GM19023 (cell line): ENCODE measurements at regions not wholly inside any gene's neighbourhood (a gene's known extent, or its start where the extent isn't known, plus 50 kb on each side); places are given as distances from the start of the nearest gene placed in this dataset.
"Not testable (repeated sequence)": the region's sequence is repeated elsewhere in the genome, so short reads cannot be mapped to it uniquely, and the experiment has no call there.

ENCODE experiments used
- ATAC-seq: cut with Tn5 transposase; IDR thresholded peaks from one replicate; pipeline ENCODE4 v1.9.1; 2021; ENCODE audit warnings: mild to moderate bottlenecking, moderate library complexity; ENCODE audit not compliant: unreplicated experiment

DNA sequence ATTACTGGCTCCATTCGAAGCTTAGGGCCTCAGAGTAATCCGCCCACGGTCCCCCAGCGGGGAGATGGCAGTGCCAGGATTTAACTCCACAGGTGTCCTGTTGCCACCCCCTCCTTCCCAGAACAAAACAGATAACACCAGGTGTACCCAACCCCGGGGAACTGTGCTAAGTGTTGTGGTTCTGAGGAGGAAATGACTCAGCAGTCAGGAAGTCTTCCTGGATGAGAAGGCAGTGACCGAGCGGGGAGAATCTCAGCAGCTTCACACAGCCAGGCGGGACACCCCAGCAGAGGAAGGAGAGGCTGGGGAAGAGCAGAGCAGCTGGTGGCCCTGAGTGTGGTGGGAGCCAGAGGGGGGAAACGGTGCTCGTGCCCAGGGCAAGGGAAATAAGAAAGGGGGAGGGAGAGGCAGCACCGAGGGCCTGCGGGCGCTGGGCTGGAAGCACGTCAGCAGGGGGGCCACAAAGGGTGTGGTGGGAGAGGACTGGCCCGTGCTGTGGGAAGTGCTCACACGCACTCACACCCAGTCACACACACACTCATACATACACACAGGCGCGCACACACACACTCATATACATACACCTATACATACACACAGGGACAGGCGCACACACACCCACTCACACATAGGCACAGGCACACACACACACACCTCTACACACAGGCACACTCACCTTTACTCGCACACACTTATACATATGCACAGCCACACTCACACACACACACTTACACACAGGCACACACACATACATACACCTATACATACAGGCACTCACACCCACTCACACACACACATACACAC is 59.8 kb upstream of the CHST15 start:
- ATAC-seq, result peak; percentile 62

GRCh38 chr10:124152139-124153022 is 59.0 kb upstream of the CHST15 start:
- ATAC-seq, result peak; percentile 6

DNA sequence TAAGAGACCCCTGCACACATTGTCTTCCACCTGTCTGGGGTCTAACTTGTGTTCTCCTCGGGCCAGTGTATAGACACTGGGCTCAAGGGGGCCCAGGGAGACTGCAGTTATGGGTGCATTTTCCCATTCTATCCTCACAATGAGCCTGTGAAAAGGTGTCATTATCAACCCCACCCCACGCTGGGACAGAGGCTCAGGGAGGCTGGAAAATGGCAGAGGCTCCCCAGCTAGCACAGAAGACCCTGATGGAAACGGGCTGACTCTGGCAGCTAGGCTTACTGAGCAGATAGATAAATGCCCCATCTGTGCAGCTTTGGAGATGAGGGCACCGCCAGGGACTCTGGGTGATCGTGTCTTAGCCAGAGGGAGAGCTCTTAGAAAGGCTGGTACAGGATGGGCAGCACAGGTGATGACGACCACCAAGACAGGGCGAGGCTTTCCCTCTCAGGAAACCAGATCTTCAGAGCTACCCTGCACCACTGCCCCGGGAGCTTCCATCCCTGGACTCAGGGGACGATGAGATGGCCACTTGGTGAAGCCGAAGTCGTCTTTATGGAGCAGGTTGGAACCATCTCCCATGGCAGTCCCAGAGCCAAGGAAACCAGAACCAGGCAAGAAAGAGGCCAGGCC is 58.2 kb upstream of the CHST15 start:
- ATAC-seq, result no peak

GRCh38 chr10:124150807-124151417 is 57.5 kb upstream of the CHST15 start:
- no peak for ATAC-seq

GRCh38 chr10:124150189-124150806 is 56.9 kb upstream of the CHST15 start:
- no peak for ATAC-seq

DNA sequence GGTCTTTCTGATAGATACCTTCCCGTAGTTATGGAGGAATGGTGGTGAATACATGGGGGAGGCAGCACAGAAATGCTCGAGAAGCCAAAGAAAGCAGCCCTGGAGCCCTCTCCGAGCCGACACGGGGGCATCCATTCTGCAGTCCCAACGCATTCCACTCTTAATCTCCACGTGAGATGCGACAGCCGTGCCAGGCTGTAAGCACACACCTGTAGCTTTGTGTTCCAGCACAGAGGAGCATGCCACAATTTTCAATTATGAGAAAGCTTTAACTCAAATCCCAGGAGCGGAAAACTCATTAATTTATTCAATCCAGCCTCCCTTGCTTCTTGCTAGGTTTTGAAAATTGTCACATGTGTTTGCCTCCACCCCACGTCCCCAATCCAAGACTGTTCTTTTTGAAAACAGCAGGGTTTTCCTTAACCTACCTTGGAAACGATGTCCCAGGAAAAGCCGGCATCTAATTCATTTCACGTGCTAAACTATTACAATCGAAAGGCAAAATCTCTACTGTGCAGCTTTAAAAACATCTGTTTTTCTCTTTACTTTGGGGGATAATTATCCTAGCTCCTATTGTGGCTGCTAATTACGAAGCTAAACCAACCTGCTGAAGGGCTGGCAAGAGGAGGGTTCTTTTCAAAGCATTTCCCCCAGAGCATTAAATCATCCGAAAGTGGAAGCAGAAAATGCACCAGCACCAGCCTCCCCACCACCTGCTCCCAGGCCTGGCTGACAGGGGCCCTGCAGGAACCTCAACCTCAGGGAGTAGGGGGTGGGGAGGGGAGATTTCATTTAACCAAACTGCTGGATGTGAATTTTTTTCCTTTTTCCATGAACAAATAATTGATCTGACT is 56.0 kb upstream of the CHST15 start:
- no peak for ATAC-seq

DNA sequence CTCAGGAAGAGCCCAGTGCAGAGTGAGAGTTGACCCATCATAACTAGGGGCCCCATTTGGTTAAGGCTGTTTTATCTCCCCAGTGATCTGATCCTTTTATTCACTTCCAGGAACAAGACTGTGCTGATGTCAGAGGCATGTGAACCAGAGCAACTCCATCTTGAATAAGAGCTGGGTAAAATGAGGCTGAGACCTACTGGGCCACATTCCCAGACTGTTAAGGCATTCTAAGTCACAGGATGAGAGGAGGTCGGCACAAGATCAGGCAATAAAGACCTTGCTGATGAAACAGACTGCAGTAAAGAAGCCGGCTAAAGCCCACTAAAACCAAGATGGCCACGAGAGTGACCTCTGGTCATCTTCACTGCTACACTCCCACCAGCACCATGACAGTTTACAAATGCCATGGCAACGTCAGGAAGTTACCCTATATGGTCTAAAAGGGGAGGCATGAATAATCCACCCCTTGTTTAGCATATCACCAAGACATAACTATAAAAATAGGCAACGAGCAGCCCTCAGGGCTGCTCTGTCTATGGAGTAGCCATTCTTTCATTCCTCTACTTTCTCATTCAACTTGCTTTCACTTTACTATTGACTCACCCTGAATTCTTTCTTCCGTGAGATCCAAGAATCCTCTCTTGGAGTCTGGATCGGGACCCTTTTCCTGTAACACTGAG is 55.3 kb upstream of the CHST15 start:
- ATAC-seq, result not testable (repeated sequence)

- ATAC-seq, result no peak
Measured at GRCh38 chr10:124146483-124146882, 53.1 kb upstream of the CHST15 start.

GRCh38 chr10:124145109-124145870 is 51.9 kb upstream of the CHST15 start:
- no peak for ATAC-seq

DNA sequence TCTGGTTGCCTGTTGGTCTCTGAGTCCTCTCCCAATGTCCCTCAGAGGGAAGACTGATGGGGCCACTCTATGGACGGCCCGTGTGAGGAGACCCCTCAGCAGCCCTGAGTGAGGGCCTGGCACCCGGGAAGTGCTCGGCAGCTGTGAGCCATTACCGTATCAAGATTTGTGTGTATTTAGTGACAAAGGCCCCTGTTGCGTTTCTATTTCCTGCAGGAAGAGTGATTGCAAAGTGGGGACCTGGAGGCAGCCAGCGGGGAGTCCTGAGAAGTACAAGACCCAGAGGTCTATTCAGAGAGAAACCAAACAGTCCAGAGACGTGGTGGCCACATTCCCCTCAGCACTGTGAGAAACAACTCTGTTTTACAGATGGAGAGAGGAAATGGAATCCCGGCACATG is 51.1 kb upstream of the CHST15 start:
- no peak for ATAC-seq

DNA sequence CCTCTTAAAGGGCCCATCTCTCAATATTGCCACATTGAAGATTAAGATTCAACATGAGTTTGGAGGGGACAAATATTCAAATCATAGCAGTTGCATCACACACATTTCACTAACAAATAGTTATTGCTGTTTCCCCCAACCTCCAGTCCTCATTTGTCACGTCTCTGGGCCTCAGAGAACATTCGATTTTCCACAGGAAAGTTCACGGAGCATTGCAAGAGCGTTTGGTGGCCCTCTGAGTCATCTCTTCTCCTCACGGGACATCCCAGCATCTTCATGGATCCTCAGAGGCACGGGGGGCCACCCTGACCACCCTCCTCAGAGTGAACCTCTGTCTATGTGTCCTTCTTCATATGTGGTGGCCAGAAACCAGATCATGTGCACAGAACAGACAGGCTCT is 50.3 kb upstream of the CHST15 start:
- ATAC-seq, result no peak
